ENCODE measurements at regions not wholly inside any gene's neighbourhood (a gene's known extent, or its start where the extent isn't known, plus 50 kb on each side); places are given as distances from the start of the nearest gene placed in this dataset.

DNA sequence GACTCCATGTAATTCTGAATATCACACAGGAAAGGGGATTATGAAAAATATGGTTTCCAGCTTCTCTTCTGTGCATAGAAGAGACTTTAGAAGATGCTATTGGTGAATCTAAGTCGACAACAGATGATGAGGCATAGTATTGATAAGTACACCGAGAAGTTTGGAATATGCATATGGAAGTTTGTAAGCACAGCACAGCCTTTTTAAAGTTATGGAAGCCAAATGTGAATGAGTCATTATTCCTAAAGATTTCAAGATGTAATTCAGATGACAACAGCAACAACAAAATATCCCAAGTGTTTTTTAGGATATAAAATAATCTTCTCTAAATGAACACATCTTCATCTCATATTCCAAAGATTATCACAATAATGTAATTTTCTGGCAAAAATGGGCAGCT, 1723.3 kb downstream of the EFNA5 start:
- TF ChIP-seq POLR2AphosphoS5 (IDR thresholded peaks at IDR 0.05; ENCODE audit: low read depth, low read length), result no peak
- no peak for TF ChIP-seq FOXP2 (optimal IDR thresholded peaks at IDR 0.05; ENCODE audit: borderline replicate concordance, extremely low read depth, extremely low read length, insufficient read depth)
- TF ChIP-seq TAF1 (IDR thresholded peaks at IDR 0.05; ENCODE audit: borderline replicate concordance, insufficient read depth, low read length), result no peak
- TF ChIP-seq SIN3A (IDR thresholded peaks at IDR 0.05; ENCODE audit: borderline replicate concordance, insufficient read depth, low read length), result no peak
- TF ChIP-seq, protein P1, sequence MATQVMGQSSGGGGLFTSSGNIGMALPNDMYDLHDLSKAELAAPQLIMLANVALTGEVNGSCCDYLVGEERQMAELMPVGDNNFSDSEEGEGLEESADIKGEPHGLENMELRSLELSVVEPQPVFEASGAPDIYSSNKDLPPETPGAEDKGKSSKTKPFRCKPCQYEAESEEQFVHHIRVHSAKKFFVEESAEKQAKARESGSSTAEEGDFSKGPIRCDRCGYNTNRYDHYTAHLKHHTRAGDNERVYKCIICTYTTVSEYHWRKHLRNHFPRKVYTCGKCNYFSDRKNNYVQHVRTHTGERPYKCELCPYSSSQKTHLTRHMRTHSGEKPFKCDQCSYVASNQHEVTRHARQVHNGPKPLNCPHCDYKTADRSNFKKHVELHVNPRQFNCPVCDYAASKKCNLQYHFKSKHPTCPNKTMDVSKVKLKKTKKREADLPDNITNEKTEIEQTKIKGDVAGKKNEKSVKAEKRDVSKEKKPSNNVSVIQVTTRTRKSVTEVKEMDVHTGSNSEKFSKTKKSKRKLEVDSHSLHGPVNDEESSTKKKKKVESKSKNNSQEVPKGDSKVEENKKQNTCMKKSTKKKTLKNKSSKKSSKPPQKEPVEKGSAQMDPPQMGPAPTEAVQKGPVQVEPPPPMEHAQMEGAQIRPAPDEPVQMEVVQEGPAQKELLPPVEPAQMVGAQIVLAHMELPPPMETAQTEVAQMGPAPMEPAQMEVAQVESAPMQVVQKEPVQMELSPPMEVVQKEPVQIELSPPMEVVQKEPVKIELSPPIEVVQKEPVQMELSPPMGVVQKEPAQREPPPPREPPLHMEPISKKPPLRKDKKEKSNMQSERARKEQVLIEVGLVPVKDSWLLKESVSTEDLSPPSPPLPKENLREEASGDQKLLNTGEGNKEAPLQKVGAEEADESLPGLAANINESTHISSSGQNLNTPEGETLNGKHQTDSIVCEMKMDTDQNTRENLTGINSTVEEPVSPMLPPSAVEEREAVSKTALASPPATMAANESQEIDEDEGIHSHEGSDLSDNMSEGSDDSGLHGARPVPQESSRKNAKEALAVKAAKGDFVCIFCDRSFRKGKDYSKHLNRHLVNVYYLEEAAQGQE (IDR thresholded peaks at IDR 0.05; ENCODE audit: insufficient read depth in 1 of 2, low read depth in 2 of 2, low read length in 2 of 2), result no peak

DNA sequence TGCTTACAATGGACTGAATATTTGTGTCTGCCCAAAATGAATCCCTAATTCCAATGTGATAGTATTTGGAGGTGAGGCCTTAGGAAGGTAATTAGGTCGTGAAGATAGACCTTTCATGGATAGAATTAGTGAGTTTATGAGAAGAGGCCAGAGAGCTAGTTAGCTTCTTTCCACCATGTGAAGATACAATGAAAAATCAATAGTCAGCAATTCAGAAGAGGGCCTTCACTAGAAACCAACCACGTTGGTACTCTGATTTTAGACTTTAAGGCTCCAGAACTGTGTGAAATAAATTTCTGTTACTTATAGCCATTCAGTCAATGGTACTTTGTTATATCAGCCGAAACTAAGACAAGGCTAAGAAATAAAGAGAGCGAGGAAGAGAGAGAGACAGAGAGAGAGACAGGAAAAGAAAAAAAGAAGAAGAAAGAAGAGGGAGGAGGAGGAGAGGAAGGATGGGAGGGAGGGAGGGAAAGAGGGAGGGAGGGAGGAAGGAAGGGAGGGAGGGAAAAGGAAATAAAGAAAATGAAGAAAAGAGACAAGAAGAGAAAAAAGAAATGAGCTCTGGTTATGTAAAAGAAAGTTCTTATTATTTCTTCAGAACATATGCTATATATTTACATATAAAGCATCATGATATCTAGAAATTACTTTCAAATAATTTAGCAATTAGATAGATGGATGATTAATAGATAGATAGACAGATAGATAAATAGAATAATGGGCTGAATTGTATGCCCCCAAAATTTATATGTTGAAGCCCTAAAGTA, 1725.3 kb downstream of the EFNA5 start:
- TF ChIP-seq POLR2AphosphoS5 (IDR thresholded peaks at IDR 0.05; ENCODE audit: low read depth, low read length) (no peak), TAF1 (IDR thresholded peaks at IDR 0.05; ENCODE audit: borderline replicate concordance, insufficient read depth, low read length) (no peak), SIN3A (IDR thresholded peaks at IDR 0.05; ENCODE audit: borderline replicate concordance, insufficient read depth, low read length) (no peak), FOXP2 (optimal IDR thresholded peaks at IDR 0.05; ENCODE audit: borderline replicate concordance, extremely low read depth, extremely low read length, insufficient read depth) (no peak)
- TF ChIP-seq, protein P1 (IDR thresholded peaks at IDR 0.05; ENCODE audit: insufficient read depth in 1 of 2, low read depth in 2 of 2, low read length in 2 of 2), result no peak

DNA sequence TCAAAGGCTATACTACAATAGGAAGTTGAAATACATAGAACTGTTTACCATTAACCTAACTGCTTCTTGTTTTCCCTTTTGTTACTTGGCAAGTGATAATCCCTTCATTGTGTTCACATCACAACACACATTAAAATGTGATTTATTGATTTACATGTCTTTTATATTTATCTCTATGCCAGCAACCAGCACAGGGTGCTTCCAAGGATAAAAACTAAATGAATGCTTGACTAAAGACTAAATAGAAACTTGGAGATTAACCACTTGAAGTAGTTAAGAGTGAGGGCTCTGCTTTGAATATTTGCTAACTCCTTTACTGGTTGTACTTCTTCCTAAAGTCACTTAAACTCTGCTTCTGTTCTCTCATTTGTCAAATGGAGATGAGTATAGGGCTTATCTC, 1730.6 kb downstream of the EFNA5 start:
- TF ChIP-seq, protein P1 (IDR thresholded peaks at IDR 0.05; ENCODE audit: insufficient read depth in 1 of 2, low read depth in 2 of 2, low read length in 2 of 2), result no peak
- TF ChIP-seq POLR2AphosphoS5 (IDR thresholded peaks at IDR 0.05; ENCODE audit: low read depth, low read length) (no peak), FOXP2 (optimal IDR thresholded peaks at IDR 0.05; ENCODE audit: borderline replicate concordance, extremely low read depth, extremely low read length, insufficient read depth) (no peak), SIN3A (IDR thresholded peaks at IDR 0.05; ENCODE audit: borderline replicate concordance, insufficient read depth, low read length) (no peak), TAF1 (IDR thresholded peaks at IDR 0.05; ENCODE audit: borderline replicate concordance, insufficient read depth, low read length) (no peak)

DNA sequence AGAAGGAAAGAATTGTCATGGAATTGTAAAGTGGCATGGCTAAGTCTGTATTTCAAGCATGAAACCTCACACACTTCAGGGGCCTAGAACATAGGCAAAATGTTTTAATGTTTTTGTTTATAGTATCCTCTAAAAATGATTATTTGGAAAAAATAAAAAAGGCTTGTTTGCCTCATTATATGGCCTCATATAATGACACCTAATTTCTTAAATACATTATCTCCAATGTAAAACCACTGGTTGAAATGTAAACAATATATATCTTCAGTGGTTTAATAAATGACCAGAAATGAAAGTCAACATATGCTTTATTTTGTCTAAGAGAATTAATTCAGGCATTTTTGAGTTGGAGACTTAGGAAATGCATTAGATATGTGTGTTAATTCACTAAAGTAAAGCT, 1736.6 kb downstream of the EFNA5 start:
- TF ChIP-seq FOXP2 (optimal IDR thresholded peaks at IDR 0.05; ENCODE audit: borderline replicate concordance, extremely low read depth, extremely low read length, insufficient read depth), result no peak
- TF ChIP-seq POLR2AphosphoS5 (IDR thresholded peaks at IDR 0.05; ENCODE audit: low read depth, low read length), result no peak
- TF ChIP-seq, protein P1 (IDR thresholded peaks at IDR 0.05; ENCODE audit: insufficient read depth in 1 of 2, low read depth in 2 of 2, low read length in 2 of 2), result no peak
- TF ChIP-seq TAF1 (IDR thresholded peaks at IDR 0.05; ENCODE audit: borderline replicate concordance, insufficient read depth, low read length), result no peak
- no peak for TF ChIP-seq SIN3A (IDR thresholded peaks at IDR 0.05; ENCODE audit: borderline replicate concordance, insufficient read depth, low read length)

All from PFSK-1 (cell line).